ENCODE measurements at regions not wholly inside any gene's neighbourhood (a gene's known extent, or its start where the extent isn't known, plus 50 kb on each side); places are given as distances from the start of the nearest gene placed in this dataset.

GRCh38 chr5:61263561-61264272 lies 68.3 kb upstream of the ZSWIM6 start:
- H3K27me3 ChIP-seq (ENCODE audit: control insufficient read depth, insufficient read depth, low read length): no peaks in the 10 kb centered on the region
- no peaks in the 10 kb centered on the region for H3K9me3 ChIP-seq (replicated peaks; ENCODE audit: low read length)
- H3K4me3 ChIP-seq (ENCODE audit: low read length): no peak overlapping the region
- no peak overlapping the region for H3K4me2 ChIP-seq (ENCODE audit: low read length)
- no peaks in the 10 kb centered on the region for H3K4me1 ChIP-seq (ENCODE audit: control insufficient read depth, insufficient read depth, low read length)
- no peaks in the 10 kb centered on the region for H3K36me3 ChIP-seq (ENCODE audit: insufficient read depth, low read length)
- H3K9ac ChIP-seq (ENCODE audit: low read depth, low read length): no peak overlapping the region

- Histone ChIP-seq H3K4me1 (ENCODE audit: control insufficient read depth, insufficient read depth, low read length) (no peaks in the 10 kb centered on the region), H3K4me2 (ENCODE audit: low read length) (no peak overlapping the region), H3K27me3 (ENCODE audit: control insufficient read depth, insufficient read depth, low read length) (no peaks in the 10 kb centered on the region), H3K36me3 (ENCODE audit: insufficient read depth, low read length) (no peaks in the 10 kb centered on the region), H3K9ac (ENCODE audit: low read depth, low read length) (no peak overlapping the region), H3K4me3 (ENCODE audit: low read length) (no peak overlapping the region), H3K9me3 (replicated peaks; ENCODE audit: low read length) (no peaks in the 10 kb centered on the region)
Measured at GRCh38 chr5:61264273-61264661, 67.8 kb upstream of the ZSWIM6 start.

GRCh38 chr5:61267116-61267515 lies 64.9 kb upstream of the ZSWIM6 start:
- H3K4me1 ChIP-seq (ENCODE audit: control insufficient read depth, insufficient read depth, low read length): no peaks in the 10 kb centered on the region
- H3K27me3 ChIP-seq (ENCODE audit: control insufficient read depth, insufficient read depth, low read length): no peaks in the 10 kb centered on the region
- no peaks in the 10 kb centered on the region for H3K9me3 ChIP-seq (replicated peaks; ENCODE audit: low read length)
- no peak overlapping the region for H3K4me2 ChIP-seq (ENCODE audit: low read length)
- H3K9ac ChIP-seq (ENCODE audit: low read depth, low read length): no peak overlapping the region
- no peak overlapping the region for H3K4me3 ChIP-seq (ENCODE audit: low read length)
- no peaks in the 10 kb centered on the region for H3K36me3 ChIP-seq (ENCODE audit: insufficient read depth, low read length)

GRCh38 chr5:61268871-61269270 lies 63.2 kb upstream of the ZSWIM6 start:
- H3K4me1 ChIP-seq (ENCODE audit: control insufficient read depth, insufficient read depth, low read length): no peaks in the 10 kb centered on the region
- no peaks in the 10 kb centered on the region for H3K9me3 ChIP-seq (replicated peaks; ENCODE audit: low read length)
- no peaks in the 10 kb centered on the region for H3K27me3 ChIP-seq (ENCODE audit: control insufficient read depth, insufficient read depth, low read length)
- H3K4me3 ChIP-seq (ENCODE audit: low read length): no peak overlapping the region
- H3K9ac ChIP-seq (ENCODE audit: low read depth, low read length): no peak overlapping the region
- no peaks in the 10 kb centered on the region for H3K36me3 ChIP-seq (ENCODE audit: insufficient read depth, low read length)
- H3K4me2 ChIP-seq (ENCODE audit: low read length): no peak overlapping the region

GRCh38 chr5:61270510-61271165 lies 61.4 kb upstream of the ZSWIM6 start:
- no peaks in the 10 kb centered on the region for H3K36me3 ChIP-seq (ENCODE audit: insufficient read depth, low read length)
- H3K27me3 ChIP-seq (ENCODE audit: control insufficient read depth, insufficient read depth, low read length): no peaks in the 10 kb centered on the region
- H3K4me2 ChIP-seq (ENCODE audit: low read length): no peak overlapping the region
- H3K9ac ChIP-seq (ENCODE audit: low read depth, low read length): no peak overlapping the region
- H3K4me3 ChIP-seq (ENCODE audit: low read length): no peak overlapping the region
- H3K9me3 ChIP-seq (replicated peaks; ENCODE audit: low read length): no peaks in the 10 kb centered on the region
- H3K4me1 ChIP-seq (ENCODE audit: control insufficient read depth, insufficient read depth, low read length): peaks cover 17% of the 10 kb centered on the region

- peaks cover 34% of the 10 kb centered on the region for H3K4me1 ChIP-seq (ENCODE audit: control insufficient read depth, insufficient read depth, low read length)
Measured at GRCh38 chr5:61272688-61273087, 59.4 kb upstream of the ZSWIM6 start.

GRCh38 chr5:61273279-61273975 lies 58.6 kb upstream of the ZSWIM6 start:
- no peak overlapping the region for H3K4me2 ChIP-seq (ENCODE audit: low read length)
- H3K9me3 ChIP-seq (replicated peaks; ENCODE audit: low read length): no peaks in the 10 kb centered on the region
- peaks cover 34% of the 10 kb centered on the region for H3K4me1 ChIP-seq (ENCODE audit: control insufficient read depth, insufficient read depth, low read length)
- no peaks in the 10 kb centered on the region for H3K36me3 ChIP-seq (ENCODE audit: insufficient read depth, low read length)
- no peak overlapping the region for H3K4me3 ChIP-seq (ENCODE audit: low read length)
- H3K9ac ChIP-seq (ENCODE audit: low read depth, low read length): no peak overlapping the region
- H3K27me3 ChIP-seq (ENCODE audit: control insufficient read depth, insufficient read depth, low read length): no peaks in the 10 kb centered on the region

More at GRCh38 chr5:61272688-61273087, 59.4 kb upstream of the ZSWIM6 start:
- H3K9ac ChIP-seq (ENCODE audit: low read depth, low read length): no peak overlapping the region
- no peaks in the 10 kb centered on the region for H3K9me3 ChIP-seq (replicated peaks; ENCODE audit: low read length)
- H3K4me3 ChIP-seq (ENCODE audit: low read length): no peak overlapping the region
- no peak overlapping the region for H3K4me2 ChIP-seq (ENCODE audit: low read length)
- H3K27me3 ChIP-seq (ENCODE audit: control insufficient read depth, insufficient read depth, low read length): no peaks in the 10 kb centered on the region
- H3K36me3 ChIP-seq (ENCODE audit: insufficient read depth, low read length): no peaks in the 10 kb centered on the region

GRCh38 chr5:61274511-61274911 lies 57.5 kb upstream of the ZSWIM6 start:
- no peaks in the 10 kb centered on the region for H3K36me3 ChIP-seq (ENCODE audit: insufficient read depth, low read length)
- no peak overlapping the region for H3K4me2 ChIP-seq (ENCODE audit: low read length)
- H3K27me3 ChIP-seq (ENCODE audit: control insufficient read depth, insufficient read depth, low read length): no peaks in the 10 kb centered on the region
- H3K4me3 ChIP-seq (ENCODE audit: low read length): no peak overlapping the region
- peaks cover 35% of the 10 kb centered on the region for H3K4me1 ChIP-seq (ENCODE audit: control insufficient read depth, insufficient read depth, low read length)
- H3K9ac ChIP-seq (ENCODE audit: low read depth, low read length): no peak overlapping the region
- H3K9me3 ChIP-seq (replicated peaks; ENCODE audit: low read length): no peaks in the 10 kb centered on the region

GRCh38 chr5:61275841-61276240 lies 56.2 kb upstream of the ZSWIM6 start:
- Histone ChIP-seq H3K4me1 (ENCODE audit: control insufficient read depth, insufficient read depth, low read length) (peaks cover 48% of the 10 kb centered on the region), H3K4me3 (ENCODE audit: low read length) (no peak overlapping the region), H3K27me3 (ENCODE audit: control insufficient read depth, insufficient read depth, low read length) (no peaks in the 10 kb centered on the region), H3K9ac (ENCODE audit: low read depth, low read length) (peak overlapping the region; percentile 11), H3K9me3 (replicated peaks; ENCODE audit: low read length) (no peaks in the 10 kb centered on the region), H3K36me3 (ENCODE audit: insufficient read depth, low read length) (no peaks in the 10 kb centered on the region), H3K4me2 (ENCODE audit: low read length) (peak overlapping the region; percentile 7)

GRCh38 chr5:61277190-61277589 lies 54.9 kb upstream of the ZSWIM6 start:
- H3K9ac ChIP-seq (ENCODE audit: low read depth, low read length): peak overlapping the region; percentile 23
- peaks cover 53% of the 10 kb centered on the region for H3K4me1 ChIP-seq (ENCODE audit: control insufficient read depth, insufficient read depth, low read length)
- peak overlapping the region; percentile 43 for H3K4me3 ChIP-seq (ENCODE audit: low read length)
- H3K36me3 ChIP-seq (ENCODE audit: insufficient read depth, low read length): no peaks in the 10 kb centered on the region
- no peaks in the 10 kb centered on the region for H3K9me3 ChIP-seq (replicated peaks; ENCODE audit: low read length)
- H3K4me2 ChIP-seq (ENCODE audit: low read length): peak overlapping the region; percentile 57
- H3K27me3 ChIP-seq (ENCODE audit: control insufficient read depth, insufficient read depth, low read length): no peaks in the 10 kb centered on the region

GRCh38 chr5:61277781-61278180 lies 54.3 kb upstream of the ZSWIM6 start:
- H3K9me3 ChIP-seq (replicated peaks; ENCODE audit: low read length): no peaks in the 10 kb centered on the region
- no peak overlapping the region for H3K4me2 ChIP-seq (ENCODE audit: low read length)
- no peak overlapping the region for H3K9ac ChIP-seq (ENCODE audit: low read depth, low read length)
- no peaks in the 10 kb centered on the region for H3K36me3 ChIP-seq (ENCODE audit: insufficient read depth, low read length)
- H3K27me3 ChIP-seq (ENCODE audit: control insufficient read depth, insufficient read depth, low read length): no peaks in the 10 kb centered on the region
- H3K4me1 ChIP-seq (ENCODE audit: control insufficient read depth, insufficient read depth, low read length): peaks cover 53% of the 10 kb centered on the region
- no peak overlapping the region for H3K4me3 ChIP-seq (ENCODE audit: low read length)

All from skeletal muscle satellite cell (primary cell).